ENCODE measurements at regions not wholly inside any gene's neighbourhood (a gene's known extent, or its start where the extent isn't known, plus 50 kb on each side); places are given as distances from the start of the nearest gene placed in this dataset.

GRCh38 chr3:18683900-18684299 lies 258.8 kb upstream of the SATB1 start:
- Mint-ChIP-seq H3K27ac (ENCODE audit: unreplicated experiment) (no peak overlapping the region), H3K4me1 (ENCODE audit: low read depth, unreplicated experiment) (no peaks in the 10 kb centered on the region), H3K27me3 (ENCODE audit: insufficient read depth, unreplicated experiment) (no peaks in the 10 kb centered on the region), H3K4me3 (ENCODE audit: unreplicated experiment) (no peak overlapping the region), H3K36me3 (ENCODE audit: insufficient read depth, unreplicated experiment) (no peaks in the 10 kb centered on the region), H3K9me3 (ENCODE audit: unreplicated experiment) (no peaks in the 10 kb centered on the region)
- no peaks in the 10 kb centered on the region for H3K4me1 ChIP-seq
- H3K9me3 ChIP-seq: no peaks in the 10 kb centered on the region
- CTCF ChIA-PET: no interaction called here
- POLR2A ChIA-PET: no interaction called here
- H3K27me3 ChIP-seq (replicated peaks; ENCODE audit: control insufficient read depth, insufficient read depth, low read length): no peaks in the 10 kb centered on the region
- intact Hi-C loops (cut with micrococcal nuclease; ENCODE audit: unreplicated experiment): no loop called here
- H3K4me3 ChIP-seq (ENCODE audit: low read depth, low read length): no peak overlapping the region
- no TSS peak for BruUV-seq (replicated peaks)
- DNase-seq: no peak
- no peak for TF ChIP-seq CTCF (IDR thresholded peaks at IDR 0.05; ENCODE audit: insufficient read depth in 1 of 2, low read depth in 1 of 2, low read length in 1 of 2, severe bottlenecking in 1 of 2, unreplicated experiment in 1 of 2)
- no peaks in the 10 kb centered on the region for H3K36me3 ChIP-seq (ENCODE audit: control insufficient read depth, insufficient read depth, low read length)

- Mint-ChIP-seq H3K9me3 (ENCODE audit: unreplicated experiment) (no peaks in the 10 kb centered on the region), H3K27ac (ENCODE audit: unreplicated experiment) (no peak overlapping the region), H3K4me3 (ENCODE audit: unreplicated experiment) (no peak overlapping the region), H3K36me3 (ENCODE audit: insufficient read depth, unreplicated experiment) (no peaks in the 10 kb centered on the region), H3K27me3 (ENCODE audit: insufficient read depth, unreplicated experiment) (no peaks in the 10 kb centered on the region), H3K4me1 (ENCODE audit: low read depth, unreplicated experiment) (no peaks in the 10 kb centered on the region)
- no peak for TF ChIP-seq CTCF (IDR thresholded peaks at IDR 0.05; ENCODE audit: insufficient read depth in 1 of 2, low read depth in 1 of 2, low read length in 1 of 2, severe bottlenecking in 1 of 2, unreplicated experiment in 1 of 2)
- no peaks in the 10 kb centered on the region for H3K9me3 ChIP-seq
- no TSS peak for BruUV-seq (replicated peaks)
- no peaks in the 10 kb centered on the region for H3K27me3 ChIP-seq (replicated peaks; ENCODE audit: control insufficient read depth, insufficient read depth, low read length)
- POLR2A ChIA-PET: no interaction called here
- no peak for DNase-seq
- intact Hi-C loops (cut with micrococcal nuclease; ENCODE audit: unreplicated experiment): no loop called here
- no peaks in the 10 kb centered on the region for H3K4me1 ChIP-seq
- H3K4me3 ChIP-seq (ENCODE audit: low read depth, low read length): no peak overlapping the region
- CTCF ChIA-PET: no interaction called here
- H3K36me3 ChIP-seq (ENCODE audit: control insufficient read depth, insufficient read depth, low read length): no peaks in the 10 kb centered on the region
Measured at GRCh38 chr3:18681818-18682345, 256.7 kb upstream of the SATB1 start.

GRCh38 chr3:18680758-18681157 lies 255.6 kb upstream of the SATB1 start:
- Mint-ChIP-seq H3K9me3 (ENCODE audit: unreplicated experiment) (no peaks in the 10 kb centered on the region), H3K27me3 (ENCODE audit: insufficient read depth, unreplicated experiment) (no peaks in the 10 kb centered on the region), H3K4me1 (ENCODE audit: low read depth, unreplicated experiment) (no peaks in the 10 kb centered on the region), H3K4me3 (ENCODE audit: unreplicated experiment) (no peak overlapping the region), H3K27ac (ENCODE audit: unreplicated experiment) (no peak overlapping the region), H3K36me3 (ENCODE audit: insufficient read depth, unreplicated experiment) (no peaks in the 10 kb centered on the region)
- POLR2A ChIA-PET: no interaction called here
- Histone ChIP-seq H3K27me3 (replicated peaks; ENCODE audit: control insufficient read depth, insufficient read depth, low read length) (no peaks in the 10 kb centered on the region), H3K4me1 (no peaks in the 10 kb centered on the region), H3K9me3 (no peaks in the 10 kb centered on the region), H3K4me3 (ENCODE audit: low read depth, low read length) (no peak overlapping the region), H3K36me3 (ENCODE audit: control insufficient read depth, insufficient read depth, low read length) (no peaks in the 10 kb centered on the region)
- CTCF ChIA-PET: no interaction called here
- intact Hi-C loops (cut with micrococcal nuclease; ENCODE audit: unreplicated experiment): no loop called here
- no TSS peak for BruUV-seq (replicated peaks)
- DNase-seq: no peak
- no peak for TF ChIP-seq CTCF (IDR thresholded peaks at IDR 0.05; ENCODE audit: insufficient read depth in 1 of 2, low read depth in 1 of 2, low read length in 1 of 2, severe bottlenecking in 1 of 2, unreplicated experiment in 1 of 2)

Data from Caco-2 (cell line).